ENCODE measurements at regions not wholly inside any gene's neighbourhood (a gene's known extent, or its start where the extent isn't known, plus 50 kb on each side); places are given as distances from the start of the nearest gene placed in this dataset.
"Not testable (repeated sequence)": the region's sequence is repeated elsewhere in the genome, so short reads cannot be mapped to it uniquely, and the experiment has no call there.

DNA sequence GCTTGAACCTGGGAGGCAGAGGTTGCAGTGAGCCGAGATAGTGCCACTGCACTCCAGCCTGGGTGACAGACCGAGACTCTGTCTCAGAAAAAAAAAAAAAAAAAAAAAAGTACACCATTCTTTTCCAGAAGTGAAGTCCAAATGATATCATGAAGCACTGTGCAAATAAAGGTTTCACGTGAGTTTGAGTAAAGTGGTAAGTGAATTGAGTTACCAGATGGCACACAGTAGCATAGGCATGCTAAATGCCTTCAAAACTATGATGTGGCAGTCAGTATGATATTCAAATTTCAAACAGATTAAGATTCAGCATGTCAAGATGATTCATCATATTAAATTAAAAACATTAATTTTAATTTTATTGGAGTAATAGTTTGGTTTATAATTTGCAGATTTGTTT is 195.2 kb downstream of the TAF11L14 start:
- no peak for DNase-seq

- no peak for DNase-seq
These were observed 197.0 kb downstream of the TAF11L14 start for GRCh38 chr5:17831279-17831678.

GRCh38 chr5:17832949-17833745 is 198.9 kb downstream of the TAF11L14 start:
- peak; percentile 36 for DNase-seq

- DNase-seq, result no peak
These were observed 203.5 kb downstream of the TAF11L14 start for GRCh38 chr5:17837757-17838156.

DNA sequence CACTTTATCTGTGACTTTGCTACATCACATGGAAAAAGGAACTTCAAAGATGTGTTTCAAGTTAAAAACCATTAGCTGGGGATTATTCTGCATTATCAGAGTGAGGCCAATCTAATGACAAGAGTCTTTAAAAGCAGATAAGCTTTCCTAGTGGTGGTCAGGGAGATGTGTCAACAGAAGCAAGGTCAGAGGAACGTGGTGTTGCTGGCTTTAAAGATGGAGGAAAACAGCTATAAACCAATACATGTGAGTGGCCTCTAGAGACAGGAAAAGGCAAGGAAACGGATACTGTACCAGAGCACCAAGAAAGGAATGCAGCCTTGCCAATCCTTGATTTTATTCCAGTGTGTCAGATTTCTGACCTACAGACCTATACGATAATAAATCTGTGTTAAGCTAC is 204.2 kb downstream of the TAF11L14 start:
- no peak for DNase-seq

GRCh38 chr5:17839848-17840247 is 205.6 kb downstream of the TAF11L14 start:
- no peak for DNase-seq

DNA sequence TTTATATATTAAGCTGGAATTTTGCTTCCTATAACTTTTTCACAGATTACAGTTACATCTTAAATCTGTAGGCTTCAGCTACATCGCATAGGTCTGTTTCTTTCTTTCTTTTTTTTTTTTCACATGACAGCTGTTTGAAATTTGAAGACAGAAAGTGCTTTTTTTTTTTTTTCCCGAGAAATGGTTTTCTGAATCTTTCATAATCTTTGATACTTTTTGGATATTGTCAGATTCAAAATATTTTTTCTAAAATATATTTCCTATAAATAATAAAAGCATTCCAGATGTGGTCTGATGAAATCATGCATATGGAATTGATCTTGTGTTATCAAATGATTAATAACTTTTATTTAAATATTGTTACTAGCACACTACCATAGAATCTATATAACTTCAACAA is 212.2 kb downstream of the TAF11L14 start:
- no peak for DNase-seq

- DNase-seq, result no peak
These were observed 213.0 kb downstream of the TAF11L14 start for GRCh38 chr5:17847286-17847685.

GRCh38 chr5:17852111-17852510 is 217.9 kb downstream of the TAF11L14 start:
- DNase-seq, result no peak

- DNase-seq, result no peak
These were observed 218.5 kb downstream of the TAF11L14 start for GRCh38 chr5:17852740-17853139.

- no peak for DNase-seq
These were observed 220.6 kb downstream of the TAF11L14 start for GRCh38 chr5:17854901-17855300.

GRCh38 chr5:17860660-17861315 is 226.5 kb downstream of the TAF11L14 start:
- DNase-seq, result no peak

DNA sequence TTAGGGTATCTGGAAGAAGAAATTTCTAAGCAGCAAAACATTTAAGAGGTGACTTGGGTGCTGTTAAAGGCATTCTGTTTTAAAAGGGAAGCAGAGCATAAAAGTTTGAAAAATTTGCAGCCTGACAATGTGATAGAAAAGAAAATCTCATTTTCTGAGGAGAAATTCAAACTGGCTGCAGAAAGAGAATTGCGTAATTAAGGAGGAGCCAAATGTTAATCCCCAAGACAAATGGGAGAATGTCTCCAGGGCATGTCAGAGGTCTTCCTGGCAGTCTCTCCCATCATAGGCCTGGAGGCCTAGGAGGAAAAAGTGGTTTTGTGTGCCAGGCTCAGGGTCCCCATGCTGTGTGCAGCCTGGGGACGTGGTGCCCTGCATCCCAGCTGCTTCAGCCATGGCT is 230.6 kb downstream of the TAF11L14 start:
- DNase-seq, result not testable (repeated sequence)

- not testable (repeated sequence) for DNase-seq
These were observed 231.7 kb downstream of the TAF11L14 start for GRCh38 chr5:17865966-17866365.

GRCh38 chr5:17872204-17872603 is 237.9 kb downstream of the TAF11L14 start:
- DNase-seq, result no peak

DNA sequence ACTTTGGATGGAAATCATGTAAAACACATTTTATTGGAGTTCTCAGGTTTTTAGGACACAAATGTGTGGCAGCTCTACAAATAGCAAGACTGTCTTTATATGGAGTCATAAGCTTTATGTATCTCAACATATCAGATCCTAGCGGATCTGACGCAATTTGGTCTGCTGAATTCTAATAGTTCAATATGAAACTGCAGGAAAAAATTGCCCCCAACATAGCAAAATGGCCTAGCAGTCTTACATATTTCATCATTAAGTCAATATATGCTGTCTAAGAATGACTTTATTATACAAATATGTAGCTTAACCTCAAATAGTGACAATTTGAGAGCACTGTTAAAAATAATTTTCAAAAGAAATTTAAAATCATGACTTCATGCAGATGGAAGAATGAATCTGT is 244.3 kb downstream of the TAF11L14 start:
- no peak for DNase-seq

- no peak for DNase-seq
These were observed 245.0 kb downstream of the TAF11L14 start for GRCh38 chr5:17879276-17879675.

GRCh38 chr5:17880869-17881268 is 246.6 kb downstream of the TAF11L14 start:
- DNase-seq, result no peak

DNA sequence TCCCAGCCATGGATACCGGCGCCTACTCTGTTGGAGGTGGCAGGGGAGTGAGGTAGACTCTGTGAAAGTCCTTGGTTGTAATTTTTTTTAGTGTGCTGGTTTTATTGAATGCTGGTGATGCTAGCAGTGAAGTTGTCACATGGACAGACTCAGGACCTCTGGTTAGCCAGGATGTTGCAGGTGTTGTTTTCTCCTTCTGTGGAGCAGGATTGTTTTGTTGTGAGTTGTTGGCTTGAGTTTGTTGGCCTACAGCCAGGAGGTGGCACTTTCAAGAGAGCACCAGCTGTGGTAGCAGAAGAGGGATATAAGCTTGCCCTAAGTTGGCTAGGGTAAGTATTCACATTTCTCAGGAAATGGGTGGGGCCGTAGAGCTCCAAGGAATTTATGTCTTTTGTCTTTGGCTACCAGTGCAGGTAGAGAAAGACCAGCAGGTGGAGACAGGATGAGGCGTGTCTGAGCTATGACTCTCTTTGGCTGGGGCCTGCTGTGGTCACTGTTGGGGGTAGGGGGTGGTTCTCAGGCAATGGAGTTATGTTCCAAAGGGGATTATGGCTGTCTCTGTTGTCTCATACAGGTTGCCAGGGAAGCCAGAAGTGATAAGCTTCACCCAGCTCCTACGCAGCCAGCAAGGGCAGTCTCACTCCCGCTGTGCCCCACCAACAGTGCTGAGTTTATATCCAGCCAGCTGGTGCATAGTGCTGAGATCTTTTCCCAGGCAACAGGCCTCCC is 248.7 kb downstream of the TAF11L14 start:
- DNase-seq, result no peak

- no peak for DNase-seq
These were observed 253.9 kb downstream of the TAF11L14 start for GRCh38 chr5:17888155-17888554.

DNA sequence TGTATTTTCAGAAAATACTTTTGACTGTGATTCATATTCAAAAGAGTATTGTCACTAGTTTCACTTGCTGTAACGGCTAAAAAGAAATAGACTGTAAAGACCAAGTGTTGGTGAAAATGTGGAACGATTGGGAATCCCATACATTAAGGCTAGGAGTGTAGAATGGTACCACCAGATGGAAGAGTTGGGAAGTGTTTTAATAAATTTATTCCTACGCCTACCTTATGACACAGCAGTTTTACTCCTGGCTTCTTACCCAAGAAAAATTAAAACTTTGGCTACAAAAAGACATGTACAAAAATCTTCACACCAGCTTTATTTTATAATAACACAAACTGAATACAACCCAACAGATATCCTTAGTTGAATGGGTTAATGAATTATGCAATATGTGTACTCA is 256.2 kb downstream of the TAF11L14 start:
- DNase-seq, result no peak

GRCh38 chr5:17891881-17892280 is 257.6 kb downstream of the TAF11L14 start:
- DNase-seq, result no peak

- DNase-seq, result no peak
These were observed 258.9 kb downstream of the TAF11L14 start for GRCh38 chr5:17893026-17893635.
